IMR-90 (cell line): ENCODE measurements at regions not wholly inside any gene's neighbourhood (a gene's known extent, or its start where the extent isn't known, plus 50 kb on each side); places are given as distances from the start of the nearest gene placed in this dataset.
"Not testable (repeated sequence)": the region's sequence is repeated elsewhere in the genome, so short reads cannot be mapped to it uniquely, and the experiment has no call there.

Experiments used
- POLR2A ChIP-seq: IDR thresholded peaks from 2 replicates; pipeline ENCODE4 v1.6.1; 2012; ENCODE audit warnings: mild to moderate bottlenecking, low read depth, low read length
- RFX5 ChIP-seq: IDR thresholded peaks from 2 replicates; pipeline ENCODE4 v1.8.0; 2012; ENCODE audit warnings: low read depth, mild to moderate bottlenecking, low read length, moderate library complexity
- TF ChIP-seq, protein P1 (sequence below): conservative IDR thresholded peaks from 2 replicates; pipeline ENCODE4 v1.5.1; 2012; ENCODE audit warnings: mild to moderate bottlenecking, low read depth, low read length, improper control_type of control experiment

DNA sequence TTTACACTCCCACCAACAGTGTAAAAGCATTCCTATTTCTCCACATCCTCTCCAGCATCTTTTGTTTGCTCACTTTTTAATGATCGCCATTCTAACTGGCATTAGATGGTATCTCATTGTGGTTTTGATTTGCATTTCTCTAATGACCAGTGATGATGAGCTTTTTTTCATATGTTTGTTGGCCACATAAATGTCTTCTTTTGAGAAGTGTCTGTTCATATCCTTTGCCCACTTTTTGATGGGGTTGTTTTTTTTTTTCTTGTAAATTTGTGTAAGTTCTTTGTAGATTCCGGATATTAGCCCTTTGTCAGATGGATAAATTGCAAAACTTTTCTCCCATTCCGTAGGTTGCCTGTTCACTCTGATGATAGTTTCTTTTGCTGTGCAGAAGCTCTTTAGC, 64.6 kb downstream of the ADCYAP1 start:
- not testable (repeated sequence) for TF ChIP-seq POLR2A, RFX5
- TF ChIP-seq, protein P1, sequence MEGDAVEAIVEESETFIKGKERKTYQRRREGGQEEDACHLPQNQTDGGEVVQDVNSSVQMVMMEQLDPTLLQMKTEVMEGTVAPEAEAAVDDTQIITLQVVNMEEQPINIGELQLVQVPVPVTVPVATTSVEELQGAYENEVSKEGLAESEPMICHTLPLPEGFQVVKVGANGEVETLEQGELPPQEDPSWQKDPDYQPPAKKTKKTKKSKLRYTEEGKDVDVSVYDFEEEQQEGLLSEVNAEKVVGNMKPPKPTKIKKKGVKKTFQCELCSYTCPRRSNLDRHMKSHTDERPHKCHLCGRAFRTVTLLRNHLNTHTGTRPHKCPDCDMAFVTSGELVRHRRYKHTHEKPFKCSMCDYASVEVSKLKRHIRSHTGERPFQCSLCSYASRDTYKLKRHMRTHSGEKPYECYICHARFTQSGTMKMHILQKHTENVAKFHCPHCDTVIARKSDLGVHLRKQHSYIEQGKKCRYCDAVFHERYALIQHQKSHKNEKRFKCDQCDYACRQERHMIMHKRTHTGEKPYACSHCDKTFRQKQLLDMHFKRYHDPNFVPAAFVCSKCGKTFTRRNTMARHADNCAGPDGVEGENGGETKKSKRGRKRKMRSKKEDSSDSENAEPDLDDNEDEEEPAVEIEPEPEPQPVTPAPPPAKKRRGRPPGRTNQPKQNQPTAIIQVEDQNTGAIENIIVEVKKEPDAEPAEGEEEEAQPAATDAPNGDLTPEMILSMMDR, result not testable (repeated sequence)
